ENCODE measurements at regions not wholly inside any gene's neighbourhood (a gene's known extent, or its start where the extent isn't known, plus 50 kb on each side); places are given as distances from the start of the nearest gene placed in this dataset.

DNA sequence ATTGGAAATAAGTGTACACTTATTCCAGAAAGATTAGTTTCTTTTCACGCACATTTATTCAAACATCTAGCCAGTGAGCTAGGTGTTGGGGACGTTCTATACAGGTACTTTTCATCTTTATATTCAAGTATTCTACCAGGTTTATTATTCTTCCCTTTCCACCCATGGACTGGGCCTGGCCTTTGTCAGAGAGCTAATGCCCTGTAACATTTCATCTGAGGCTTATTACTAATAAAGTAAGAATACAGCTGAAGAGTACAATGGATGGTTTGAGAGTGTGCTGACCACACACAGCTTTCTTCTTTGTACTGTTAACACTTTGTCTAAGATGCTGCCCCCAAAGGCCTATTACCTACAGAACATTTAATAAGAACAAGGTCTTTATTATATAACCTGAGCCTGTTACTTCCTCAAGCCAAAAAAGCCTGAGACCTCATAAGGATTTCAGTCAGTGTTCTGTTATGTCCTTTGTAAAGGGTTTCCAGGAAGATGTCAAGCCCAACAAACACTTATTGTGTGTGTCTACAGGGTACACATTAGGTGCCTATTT, 93.5 kb downstream of the ZNF608 start:
- no peaks in the 10 kb centered on the region for H3K27me3 ChIP-seq
- no peak overlapping the region for H3K27ac ChIP-seq
- WGBS (ENCODE audit: insufficient coverage, low coverage, low lambda C conversion rate, missing lambda C conversion rate), result 89% methylated on average over 2 of the region's 2 CpGs
- H3K9me3 ChIP-seq, result no peaks in the 10 kb centered on the region
- H3K4me3 ChIP-seq, result no peak overlapping the region
- TF ChIP-seq, protein P1, sequence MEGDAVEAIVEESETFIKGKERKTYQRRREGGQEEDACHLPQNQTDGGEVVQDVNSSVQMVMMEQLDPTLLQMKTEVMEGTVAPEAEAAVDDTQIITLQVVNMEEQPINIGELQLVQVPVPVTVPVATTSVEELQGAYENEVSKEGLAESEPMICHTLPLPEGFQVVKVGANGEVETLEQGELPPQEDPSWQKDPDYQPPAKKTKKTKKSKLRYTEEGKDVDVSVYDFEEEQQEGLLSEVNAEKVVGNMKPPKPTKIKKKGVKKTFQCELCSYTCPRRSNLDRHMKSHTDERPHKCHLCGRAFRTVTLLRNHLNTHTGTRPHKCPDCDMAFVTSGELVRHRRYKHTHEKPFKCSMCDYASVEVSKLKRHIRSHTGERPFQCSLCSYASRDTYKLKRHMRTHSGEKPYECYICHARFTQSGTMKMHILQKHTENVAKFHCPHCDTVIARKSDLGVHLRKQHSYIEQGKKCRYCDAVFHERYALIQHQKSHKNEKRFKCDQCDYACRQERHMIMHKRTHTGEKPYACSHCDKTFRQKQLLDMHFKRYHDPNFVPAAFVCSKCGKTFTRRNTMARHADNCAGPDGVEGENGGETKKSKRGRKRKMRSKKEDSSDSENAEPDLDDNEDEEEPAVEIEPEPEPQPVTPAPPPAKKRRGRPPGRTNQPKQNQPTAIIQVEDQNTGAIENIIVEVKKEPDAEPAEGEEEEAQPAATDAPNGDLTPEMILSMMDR (IDR thresholded peaks at IDR 0.05), result no peak
- no peak for TF ChIP-seq POLR2A (IDR thresholded peaks at IDR 0.05)
- no peaks in the 10 kb centered on the region for H3K36me3 ChIP-seq
- intact Hi-C loops (cut with DNase I), result no loop called here
- ATAC-seq, result no peak
- H3K4me1 ChIP-seq, result peaks cover 0 to 17% (median 2%) of the 10 kb centered on the region in 4 donors
- no peak for DNase-seq

DNA sequence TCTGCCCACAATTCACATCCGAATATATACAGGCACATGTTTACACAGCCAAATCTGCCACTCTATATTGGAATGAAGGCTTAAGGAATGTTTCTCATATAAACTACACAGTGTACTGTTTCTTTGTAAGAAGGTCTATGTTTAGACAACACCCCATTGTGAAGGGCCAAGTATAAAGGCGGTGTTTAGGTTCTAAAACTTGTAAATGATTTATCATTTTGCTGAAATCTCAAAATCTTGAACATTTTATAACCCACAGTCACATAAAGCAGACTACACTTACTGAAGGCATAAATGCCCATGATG, 94.0 kb downstream of the ZNF608 start:
- TF ChIP-seq, protein P1 (IDR thresholded peaks at IDR 0.05), result no peak
- no peak for TF ChIP-seq POLR2A (IDR thresholded peaks at IDR 0.05)
- ATAC-seq (no peak), DNase-seq (no peak)
- H3K4me1 ChIP-seq, result peaks cover 0 to 17% (median 2%) of the 10 kb centered on the region in 4 donors
- WGBS (ENCODE audit: insufficient coverage, low coverage, low lambda C conversion rate, missing lambda C conversion rate), result 60% methylated on average over 2 of the region's 2 CpGs
- H3K9me3 ChIP-seq, result no peaks in the 10 kb centered on the region
- intact Hi-C loops (cut with DNase I), result no loop called here
- H3K27me3 ChIP-seq, result no peaks in the 10 kb centered on the region
- peak overlapping the region in 1 of 3 donors; percentile 24 for H3K27ac ChIP-seq
- no peak overlapping the region for H3K4me3 ChIP-seq
- no peaks in the 10 kb centered on the region for H3K36me3 ChIP-seq

DNA sequence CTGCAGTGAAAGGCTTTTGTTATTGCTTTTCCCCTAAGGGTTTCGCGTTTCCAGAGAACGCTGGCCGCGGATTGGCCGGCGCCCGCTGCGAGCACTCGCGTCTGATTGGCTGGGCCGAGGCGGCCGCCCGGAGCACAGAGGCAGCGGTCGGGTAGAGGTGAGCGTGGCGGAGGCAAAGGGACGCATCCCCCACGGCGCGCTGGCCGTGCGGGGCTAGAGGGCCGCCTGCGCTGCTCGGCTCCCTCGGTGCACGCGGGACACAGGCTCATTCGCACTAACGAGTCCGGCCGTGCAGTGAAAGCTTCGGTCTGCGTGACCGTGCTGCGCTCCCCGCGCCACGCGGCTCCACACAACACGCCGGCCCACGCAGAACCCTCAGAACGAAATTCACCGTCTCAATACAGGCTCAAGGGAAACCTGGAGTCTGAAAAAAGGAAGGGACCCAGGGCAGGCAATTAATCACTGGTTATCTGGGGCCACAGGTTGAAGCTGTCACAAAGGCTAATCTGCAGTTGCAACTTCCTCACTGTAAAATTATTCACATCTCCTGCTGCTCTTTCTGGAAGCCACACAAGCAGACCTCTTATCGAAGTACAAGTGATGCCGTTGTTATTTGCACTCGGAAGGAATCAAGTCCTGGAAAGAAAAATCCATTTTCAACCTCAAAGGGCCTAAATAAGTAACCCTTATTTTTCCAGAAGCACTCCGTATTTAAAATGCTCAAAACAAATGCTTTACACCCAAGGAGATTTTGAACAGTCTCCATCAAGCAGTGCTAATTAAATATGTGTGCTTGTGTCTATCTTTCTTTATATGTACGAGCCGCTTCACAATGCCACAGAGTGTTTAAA, 94.6 kb downstream of the ZNF608 start:
- Histone ChIP-seq H3K27ac (peak overlapping the region; percentile 24 to 67 (median 49)), H3K9me3 (no peaks in the 10 kb centered on the region), H3K4me1 (peaks cover 0 to 17% (median 2%) of the 10 kb centered on the region in 4 donors), H3K4me3 (peak overlapping the region; percentile 55 to 65 (median 59)), H3K36me3 (no peaks in the 10 kb centered on the region), H3K27me3 (no peaks in the 10 kb centered on the region)
- ATAC-seq (peak; percentile 74 to 94 (median 90)), DNase-seq (peak; percentile 81 to 84 (median 83))
- TF ChIP-seq POLR2A (IDR thresholded peaks at IDR 0.05), result peak; percentile 74
- TF ChIP-seq, protein P1 (IDR thresholded peaks at IDR 0.05), result no peak
- 13% methylated on average over 12 of the region's 54 CpGs for WGBS (ENCODE audit: insufficient coverage, low coverage, low lambda C conversion rate, missing lambda C conversion rate)
- intact Hi-C loops (cut with DNase I), result no loop called here

DNA sequence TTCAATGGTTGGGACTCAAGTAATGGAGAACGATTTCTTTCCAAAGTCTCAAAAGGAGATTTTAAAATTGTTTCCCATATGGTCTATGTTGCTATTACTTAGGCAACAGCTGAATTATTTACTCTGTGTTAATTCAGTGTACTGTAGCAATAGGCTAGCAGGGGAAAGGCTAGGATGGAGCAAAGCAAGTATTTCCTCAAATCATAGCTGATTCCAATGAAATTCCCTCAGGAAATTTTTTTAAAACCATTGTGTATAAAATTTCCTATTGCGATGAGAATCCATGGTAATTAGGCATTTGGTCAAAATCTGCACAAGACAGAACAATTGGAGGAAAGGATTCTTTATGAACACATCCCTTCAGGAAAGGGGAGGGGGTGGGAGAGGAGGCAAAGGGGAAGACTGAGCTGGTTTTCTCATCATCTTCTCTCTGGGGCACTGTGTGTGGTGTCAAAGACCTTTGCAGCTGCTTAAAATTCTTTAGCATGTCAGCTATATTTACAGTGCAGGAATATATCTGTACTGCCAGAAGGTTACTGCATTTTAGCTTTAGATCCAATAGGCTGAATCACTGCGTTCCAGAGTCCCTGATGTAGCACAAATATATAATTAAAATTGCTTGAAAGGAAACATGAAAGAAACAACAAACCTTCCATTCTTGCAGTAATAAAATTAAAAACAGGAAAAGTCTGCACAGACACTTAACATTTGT, 95.3 kb downstream of the ZNF608 start:
- Histone ChIP-seq H3K4me3 (peak overlapping the region; percentile 55 to 65 (median 59)), H3K27me3 (no peaks in the 10 kb centered on the region), H3K36me3 (peaks cover 0 to 3% (median 0%) of the 10 kb centered on the region in 4 donors), H3K9me3 (no peaks in the 10 kb centered on the region), H3K27ac (peak overlapping the region in 2 of 3 donors; percentile 24 to 67), H3K4me1 (peaks cover 0 to 13% (median 0%) of the 10 kb centered on the region in 4 donors)
- ATAC-seq (peak; percentile 3 to 60 (median 15)), DNase-seq (no peak)
- intact Hi-C loops (cut with DNase I), result no loop called here
- WGBS (ENCODE audit: insufficient coverage, low coverage, low lambda C conversion rate, missing lambda C conversion rate), result 27% methylated on average over 3 of the region's 3 CpGs
- TF ChIP-seq, protein P1 (IDR thresholded peaks at IDR 0.05), result no peak
- TF ChIP-seq POLR2A (IDR thresholded peaks at IDR 0.05), result no peak

Data from right lobe of liver (tissue), 6 donors.